Upper lobe of left lung (tissue), 6 donors: ENCODE measurements at regions not wholly inside any gene's neighbourhood (a gene's known extent, or its start where the extent isn't known, plus 50 kb on each side); places are given as distances from the start of the nearest gene placed in this dataset.

Experiments used
- ATAC-seq, 2 donors: fragments of 200-7000 bp; cut with Tn5 transposase; one replicate each; pipeline ENCODE4 v1.9.1; 2022; ENCODE audit warnings: mild to moderate bottlenecking in 2 of 2, moderate library complexity in 2 of 2; ENCODE audit not compliant: low FRiP score in 2 of 2
- DNase-seq, 2 donors: peaks; one replicate each; pipeline ENCODE4 v3.0.0-alpha.2; 2019 to 2020
- H3K27ac ChIP-seq, 4 donors: fragments of 200-600 bp; sonication (generic); one replicate each; pipeline ENCODE4 v1.5.1; 2016 to 2019
- H3K27me3 ChIP-seq, 4 donors: fragments of 200-600 bp; sonication (generic); one replicate each; pipeline ENCODE4 v1.5.1; 2017 to 2019
- H3K36me3 ChIP-seq, 4 donors: fragments of 200-600 bp; sonication (generic); one replicate each; pipeline ENCODE4 v1.5.1; 2016 to 2019
- H3K4me1 ChIP-seq, 4 donors: fragments of 200-600 bp; sonication (generic); one replicate each; pipeline ENCODE4 v1.5.1; 2018 to 2019
- H3K4me3 ChIP-seq, 4 donors: fragments of 200-600 bp; sonication (generic); one replicate each; pipeline ENCODE4 v1.5.1; 2017 to 2019; ENCODE audit warnings: mild to moderate bottlenecking in 2 of 4, moderate library complexity in 1 of 4
- H3K9me3 ChIP-seq, 4 donors: fragments of 200-600 bp; sonication (generic); one replicate each; pipeline ENCODE4 v1.5.1; 2018 to 2019
- EP300 ChIP-seq, 4 donors: sonication (generic); formaldehyde crosslinking; IDR thresholded peaks; one replicate each; pipeline ENCODE4 v1.5.1; 2017; ENCODE audit warnings: antibody characterized with exemption in 4 of 4, control low read depth in 2 of 4
- POLR2A ChIP-seq, 4 donors: fragments of 450-650 bp; IDR thresholded peaks; one replicate each; pipeline ENCODE4 v1.5.1; 2016 to 2017; ENCODE audit warnings: antibody characterized with exemption in 4 of 4, mild to moderate bottlenecking in 2 of 4
- POLR2AphosphoS5 ChIP-seq, 2 donors: sonication (generic); formaldehyde crosslinking; IDR thresholded peaks; one replicate each; pipeline ENCODE4 v1.5.1; 2017; ENCODE audit warnings: antibody characterized with exemption in 2 of 2
- WGBS, 2 donors: methylation state at CpG; one replicate each; pipeline ENCODE4 v1.1.5; 2017 to 2018; 5-methylcytosine and 5-hydroxymethylcytosine counted together
- small RNA-seq, 4 donors: library from RNA; depleted of rRNA; stranded (forward); fragments of <200 nt; gene quantifications; one replicate each; pipeline ENCODE3, GENCODE V24; 2016
- TF ChIP-seq, protein P1 (sequence below), 6 experiments: fragments of 450-650 bp in 4 of 6; fragments of 200-600 bp in 2 of 6; sonication (generic) in 2 of 6; IDR thresholded peaks; one replicate each; pipeline ENCODE4 v1.5.1; 2016 to 2019; ENCODE audit warnings: antibody characterized with exemption in 6 of 6
- donor health status: DM: no; HTN: no; CAD: no; lungs with moderate emphysema.
- donor health status: DM: no; HTN: yes; CAD: no; lungs with severe emphysema.

DNA sequence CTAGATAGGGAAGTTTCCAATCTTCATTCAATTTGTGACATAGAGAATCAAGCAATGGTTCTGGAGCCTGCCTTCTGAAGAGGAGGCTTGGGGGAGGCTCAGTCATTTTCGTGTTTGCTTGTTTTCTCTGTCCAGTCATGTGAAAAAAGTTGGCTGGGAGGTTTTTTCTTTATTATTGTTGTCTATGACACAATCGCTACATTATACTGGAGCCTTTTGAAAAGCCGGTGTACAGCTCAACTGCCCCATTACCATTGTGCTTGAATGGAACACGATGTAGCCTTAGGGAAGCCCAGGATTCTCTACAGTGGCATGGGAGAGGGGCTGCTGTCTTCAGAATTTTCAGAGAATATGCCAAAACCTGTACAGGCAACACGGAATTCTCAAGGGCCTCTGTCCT is 57.9 kb upstream of the NCAM1 start:
- Histone ChIP-seq H3K27me3 (no peaks in the 10 kb centered on the region), H3K4me3 (no peak overlapping the region), H3K27ac (no peak overlapping the region), H3K4me1 (no peaks in the 10 kb centered on the region), H3K36me3 (no peaks in the 10 kb centered on the region), H3K9me3 (no peaks in the 10 kb centered on the region)
- ATAC-seq (no peak), DNase-seq (no peak)
- WGBS, 2 donors = 71 to 78% methylated on average over 5 of the region's 5 CpGs
- TF ChIP-seq EP300 (IDR thresholded peaks at IDR 0.05) (no peak), POLR2A (IDR thresholded peaks at IDR 0.05) (no peak)
- TF ChIP-seq, protein P1, sequence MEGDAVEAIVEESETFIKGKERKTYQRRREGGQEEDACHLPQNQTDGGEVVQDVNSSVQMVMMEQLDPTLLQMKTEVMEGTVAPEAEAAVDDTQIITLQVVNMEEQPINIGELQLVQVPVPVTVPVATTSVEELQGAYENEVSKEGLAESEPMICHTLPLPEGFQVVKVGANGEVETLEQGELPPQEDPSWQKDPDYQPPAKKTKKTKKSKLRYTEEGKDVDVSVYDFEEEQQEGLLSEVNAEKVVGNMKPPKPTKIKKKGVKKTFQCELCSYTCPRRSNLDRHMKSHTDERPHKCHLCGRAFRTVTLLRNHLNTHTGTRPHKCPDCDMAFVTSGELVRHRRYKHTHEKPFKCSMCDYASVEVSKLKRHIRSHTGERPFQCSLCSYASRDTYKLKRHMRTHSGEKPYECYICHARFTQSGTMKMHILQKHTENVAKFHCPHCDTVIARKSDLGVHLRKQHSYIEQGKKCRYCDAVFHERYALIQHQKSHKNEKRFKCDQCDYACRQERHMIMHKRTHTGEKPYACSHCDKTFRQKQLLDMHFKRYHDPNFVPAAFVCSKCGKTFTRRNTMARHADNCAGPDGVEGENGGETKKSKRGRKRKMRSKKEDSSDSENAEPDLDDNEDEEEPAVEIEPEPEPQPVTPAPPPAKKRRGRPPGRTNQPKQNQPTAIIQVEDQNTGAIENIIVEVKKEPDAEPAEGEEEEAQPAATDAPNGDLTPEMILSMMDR (IDR thresholded peaks at IDR 0.05) = no peak

DNA sequence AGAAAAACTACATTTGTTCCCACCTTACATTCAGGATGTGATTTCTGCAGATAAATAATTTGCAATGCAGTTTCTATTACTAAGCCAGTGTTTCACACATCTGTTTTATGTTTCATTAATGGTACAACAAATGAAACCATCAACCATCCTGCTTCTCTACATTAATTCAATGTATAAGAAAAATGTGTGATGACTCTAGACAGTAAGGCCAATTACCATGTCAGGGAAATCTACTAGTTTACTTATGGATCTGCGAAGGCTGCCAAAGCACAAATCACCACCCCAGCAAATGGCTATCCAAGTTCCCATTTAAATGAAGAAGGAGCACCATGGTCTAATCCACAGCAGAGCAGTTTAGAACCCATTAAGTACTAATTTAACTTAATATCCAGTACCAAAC is 50.1 kb upstream of the NCAM1 start:
- Histone ChIP-seq H3K27ac (no peak overlapping the region), H3K36me3 (no peaks in the 10 kb centered on the region), H3K9me3 (no peaks in the 10 kb centered on the region), H3K27me3 (no peaks in the 10 kb centered on the region), H3K4me3 (no peak overlapping the region), H3K4me1 (no peaks in the 10 kb centered on the region)
- TF ChIP-seq, protein P1 (IDR thresholded peaks at IDR 0.05) = no peak
- TF ChIP-seq EP300 (IDR thresholded peaks at IDR 0.05) (no peak), POLR2A (IDR thresholded peaks at IDR 0.05) (no peak), POLR2AphosphoS5 (IDR thresholded peaks at IDR 0.05) (no peak)
- no peak for DNase-seq
- no peak for ATAC-seq
- WGBS, 2 donors = 93 to 94% methylated on average over 1 of the region's 1 CpG

Small RNA genes lying in the stretch of these regions (small RNA-seq; reads per million reads assigned to genes)
- gene RF00477 (0 reads per million in 4 donors), gene RNU6-44P (0 reads per million in 4 donors)
